ENCODE measurements at regions not wholly inside any gene's neighbourhood (a gene's known extent, or its start where the extent isn't known, plus 50 kb on each side); places are given as distances from the start of the nearest gene placed in this dataset.

- Histone ChIP-seq H3K9ac (ENCODE audit: low read depth in 2 of 2, low read length in 2 of 2) (no peak overlapping the region), H3K27ac (no peak overlapping the region), H3K27me3 (no peaks in the 10 kb centered on the region), H3K4me3 (no peak overlapping the region), H3K4me1 (no peaks in the 10 kb centered on the region), H3K36me3 (no peaks in the 10 kb centered on the region), H3K9me3 (no peaks in the 10 kb centered on the region)
- intact Hi-C loops (cut with DNase I): no loop called here
- DNase-seq: no peak
- no peak for TF ChIP-seq CTCF (IDR thresholded peaks at IDR 0.05)
Observed at GRCh38 chr6:119523556-119523955, 174.0 kb upstream of the MAN1A1 start.

- no peak for DNase-seq
- H3K4me1 ChIP-seq: no peaks in the 10 kb centered on the region
- no peak for TF ChIP-seq CTCF (IDR thresholded peaks at IDR 0.05)
- no peaks in the 10 kb centered on the region for H3K36me3 ChIP-seq
- no peaks in the 10 kb centered on the region for H3K27me3 ChIP-seq
- intact Hi-C loops (cut with DNase I): no loop called here
- H3K9me3 ChIP-seq: no peaks in the 10 kb centered on the region
- H3K9ac ChIP-seq (ENCODE audit: low read depth in 2 of 2, low read length in 2 of 2): no peak overlapping the region
- H3K27ac ChIP-seq: no peak overlapping the region
- H3K4me3 ChIP-seq: no peak overlapping the region
Observed at GRCh38 chr6:119521251-119521650, 171.7 kb upstream of the MAN1A1 start.

- H3K36me3 ChIP-seq: no peaks in the 10 kb centered on the region
- no peak for TF ChIP-seq CTCF (IDR thresholded peaks at IDR 0.05)
- H3K9me3 ChIP-seq: no peaks in the 10 kb centered on the region
- H3K27ac ChIP-seq: no peak overlapping the region
- no peaks in the 10 kb centered on the region for H3K27me3 ChIP-seq
- DNase-seq: no peak
- intact Hi-C loops (cut with DNase I): no loop called here
- no peak overlapping the region for H3K4me3 ChIP-seq
- H3K4me1 ChIP-seq: no peaks in the 10 kb centered on the region
- no peak overlapping the region for H3K9ac ChIP-seq (ENCODE audit: low read depth in 2 of 2, low read length in 2 of 2)
Observed at GRCh38 chr6:119517428-119517827, 167.9 kb upstream of the MAN1A1 start.

GRCh38 chr6:119514345-119514744 lies 164.8 kb upstream of the MAN1A1 start:
- H3K4me1 ChIP-seq: no peaks in the 10 kb centered on the region
- H3K27ac ChIP-seq: no peak overlapping the region
- H3K36me3 ChIP-seq: no peaks in the 10 kb centered on the region
- no peak overlapping the region for H3K9ac ChIP-seq (ENCODE audit: low read depth in 2 of 2, low read length in 2 of 2)
- H3K27me3 ChIP-seq: no peaks in the 10 kb centered on the region
- no peak for TF ChIP-seq CTCF (IDR thresholded peaks at IDR 0.05)
- intact Hi-C loops (cut with DNase I): no loop called here
- no peak for DNase-seq
- no peaks in the 10 kb centered on the region for H3K9me3 ChIP-seq
- H3K4me3 ChIP-seq: no peak overlapping the region

DNA sequence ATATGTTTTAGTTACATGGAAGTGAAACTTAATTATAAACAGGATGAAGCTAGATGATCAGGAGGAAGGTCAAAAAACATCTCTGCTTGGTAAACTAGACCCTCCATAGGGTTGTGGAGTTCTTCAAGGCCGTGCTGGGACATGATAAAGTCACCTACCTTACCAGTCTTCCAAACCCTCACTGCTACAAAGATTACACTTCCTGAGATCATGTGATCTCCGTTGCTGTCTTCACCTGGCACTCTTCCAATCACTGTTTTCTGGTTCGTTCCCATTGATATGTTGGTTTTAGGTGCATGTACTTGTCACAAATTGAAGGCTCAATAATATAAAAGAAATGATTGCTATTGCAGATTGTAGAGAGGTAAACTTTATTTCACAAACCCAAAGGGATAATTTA lies 161.5 kb upstream of the MAN1A1 start:
- Histone ChIP-seq H3K9ac (ENCODE audit: low read depth in 2 of 2, low read length in 2 of 2) (no peak overlapping the region), H3K4me1 (no peaks in the 10 kb centered on the region), H3K4me3 (no peak overlapping the region), H3K9me3 (no peaks in the 10 kb centered on the region), H3K27me3 (no peaks in the 10 kb centered on the region), H3K36me3 (no peaks in the 10 kb centered on the region), H3K27ac (no peak overlapping the region)
- no peak for DNase-seq
- intact Hi-C loops (cut with DNase I): no loop called here
- TF ChIP-seq CTCF (IDR thresholded peaks at IDR 0.05): no peak

- Histone ChIP-seq H3K36me3 (no peaks in the 10 kb centered on the region), H3K9me3 (no peaks in the 10 kb centered on the region), H3K27ac (no peak overlapping the region), H3K4me1 (no peaks in the 10 kb centered on the region), H3K9ac (ENCODE audit: low read depth in 2 of 2, low read length in 2 of 2) (no peak overlapping the region), H3K27me3 (no peaks in the 10 kb centered on the region), H3K4me3 (no peak overlapping the region)
- TF ChIP-seq CTCF (IDR thresholded peaks at IDR 0.05): no peak
- intact Hi-C loops (cut with DNase I): no loop called here
- no peak for DNase-seq
Observed at GRCh38 chr6:119510246-119510645, 160.7 kb upstream of the MAN1A1 start.

Data from colonic mucosa (tissue), 4 donors.